GM12891 (cell line): ENCODE measurements at regions not wholly inside any gene's neighbourhood (a gene's known extent, or its start where the extent isn't known, plus 50 kb on each side); places are given as distances from the start of the nearest gene placed in this dataset.

ENCODE experiments used
- DNase-seq: peaks from one replicate; pipeline ENCODE4 v3.0.0; 2011; ENCODE audit warnings: low spot score; ENCODE audit not compliant: insufficient read length
- FAIRE-seq: peaks from 2 replicates; lab custom pipeline; 2011; peaks lifted over from hg19 to GRCh38; lab: Jason Lieb, UNC
- PAX5 ChIP-seq: IDR thresholded peaks from 2 replicates; pipeline ENCODE4 v1.6.1; 2011; ENCODE audit warnings: low read length, moderate library complexity, mild to moderate bottlenecking; ENCODE audit not compliant: insufficient read depth, severe bottlenecking
- POLR2A ChIP-seq: IDR thresholded peaks from 2 replicates; pipeline ENCODE4 v1.6.1; 2011; ENCODE audit warnings: low read depth, low read length, control low read depth
- POLR2AphosphoS5 ChIP-seq: IDR thresholded peaks from 2 replicates; pipeline ENCODE4 v1.6.1; 2011; ENCODE audit warnings: low read depth, low read length, control low read depth
- POU2F2 ChIP-seq: IDR thresholded peaks from 2 replicates; pipeline ENCODE4 v1.6.1; 2011; ENCODE audit warnings: low read depth, mild to moderate bottlenecking, control low read depth, low read length, moderate library complexity
- SPI1 ChIP-seq: IDR thresholded peaks from 2 replicates; pipeline ENCODE4 v1.6.1; 2011; ENCODE audit warnings: low read depth, low read length, control low read depth
- TAF1 ChIP-seq: IDR thresholded peaks from 2 replicates; pipeline ENCODE4 v1.6.1; 2011; ENCODE audit warnings: low read depth, low read length, control low read depth

- FAIRE-seq (no peak), DNase-seq (no peak)
- TF ChIP-seq PAX5: no peak
- no peak for TF ChIP-seq TAF1
- TF ChIP-seq POU2F2: no peak
- no peak for TF ChIP-seq POLR2A
- TF ChIP-seq POLR2AphosphoS5: no peak
- TF ChIP-seq SPI1: no peak
Observed at GRCh38 chr6:54665278-54665677, 181.3 kb upstream of the FAM83B start.

DNA sequence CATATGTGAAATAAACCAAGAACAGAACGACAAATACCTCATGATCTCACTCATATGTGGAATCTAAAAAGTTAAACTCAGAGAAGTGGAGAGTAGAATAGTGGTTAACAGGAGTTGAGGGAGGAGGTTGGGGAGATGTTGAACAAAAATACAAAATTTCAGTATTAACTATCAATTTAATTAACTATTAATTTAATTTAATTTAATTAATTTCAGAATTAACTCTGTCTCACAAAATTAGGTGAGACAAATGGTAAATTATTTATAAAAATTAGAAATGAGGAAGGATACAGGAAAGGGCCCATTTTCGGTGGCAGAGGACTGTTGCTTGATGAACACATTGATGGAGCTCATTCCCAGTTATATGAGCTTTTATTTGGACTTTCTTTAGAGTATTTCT, 166.0 kb upstream of the FAM83B start:
- FAIRE-seq (no peak), DNase-seq (no peak)
- TF ChIP-seq PAX5: no peak
- no peak for TF ChIP-seq POU2F2
- TF ChIP-seq TAF1: no peak
- TF ChIP-seq POLR2AphosphoS5: no peak
- no peak for TF ChIP-seq POLR2A
- TF ChIP-seq SPI1: no peak

DNA sequence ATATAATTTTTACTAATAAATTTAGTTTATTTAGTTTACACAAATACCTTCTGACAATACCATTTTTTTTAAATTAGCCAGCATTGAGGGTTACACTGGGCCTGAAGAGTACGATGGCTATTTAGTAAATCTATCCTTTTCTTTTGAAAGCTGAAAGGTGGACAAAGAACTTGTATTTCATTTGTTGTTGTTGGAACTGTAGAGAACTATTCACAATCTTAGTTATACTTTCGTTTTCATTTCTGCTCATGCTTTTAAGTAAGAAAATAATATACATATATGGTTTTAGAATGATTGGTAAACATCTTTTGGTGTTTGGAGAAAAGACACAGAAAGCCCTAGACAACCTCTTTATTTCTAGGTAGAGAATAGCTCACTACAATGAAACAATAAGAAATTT, 165.3 kb upstream of the FAM83B start:
- FAIRE-seq: no peak
- DNase-seq: no peak
- TF ChIP-seq TAF1 (no peak), SPI1 (no peak), POLR2A (no peak), POU2F2 (no peak), POLR2AphosphoS5 (no peak), PAX5 (no peak)

- TF ChIP-seq POLR2A (no peak), POLR2AphosphoS5 (no peak)
- no peak for FAIRE-seq
- DNase-seq: no peak
Observed at GRCh38 chr6:54681987-54682386, 164.6 kb upstream of the FAM83B start.

GRCh38 chr6:54689620-54690019, 157.0 kb upstream of the FAM83B start:
- TF ChIP-seq POLR2A: no peak
- TF ChIP-seq POU2F2: no peak
- TF ChIP-seq SPI1: no peak
- TF ChIP-seq TAF1: no peak
- TF ChIP-seq POLR2AphosphoS5: no peak
- TF ChIP-seq PAX5: no peak
- FAIRE-seq: no peak
- no peak for DNase-seq

DNA sequence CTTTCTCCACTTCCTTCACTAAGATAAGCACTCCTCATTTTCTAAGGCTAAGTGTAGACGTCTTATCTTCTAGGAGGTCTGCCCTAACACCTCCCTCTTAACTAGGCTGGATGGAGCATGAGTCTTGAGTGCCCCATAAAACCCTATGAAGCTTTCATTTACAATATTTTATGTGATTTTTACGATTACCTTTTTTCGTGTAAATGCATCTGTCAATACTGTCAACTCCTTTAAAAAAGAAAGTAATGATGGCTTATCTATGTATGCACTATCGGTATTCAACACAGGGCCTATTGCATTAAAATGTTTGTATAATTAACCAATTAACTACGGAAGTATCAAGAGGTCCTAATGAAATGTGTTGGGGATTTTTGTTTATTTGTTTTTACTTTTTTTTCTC, 156.0 kb upstream of the FAM83B start:
- FAIRE-seq: no peak
- TF ChIP-seq POLR2AphosphoS5 (no peak), TAF1 (no peak), SPI1 (no peak), PAX5 (no peak), POU2F2 (no peak), POLR2A (no peak)
- DNase-seq: no peak

GRCh38 chr6:54694928-54695532, 151.5 kb upstream of the FAM83B start:
- no peak for FAIRE-seq
- no peak for TF ChIP-seq POU2F2
- no peak for DNase-seq

DNA sequence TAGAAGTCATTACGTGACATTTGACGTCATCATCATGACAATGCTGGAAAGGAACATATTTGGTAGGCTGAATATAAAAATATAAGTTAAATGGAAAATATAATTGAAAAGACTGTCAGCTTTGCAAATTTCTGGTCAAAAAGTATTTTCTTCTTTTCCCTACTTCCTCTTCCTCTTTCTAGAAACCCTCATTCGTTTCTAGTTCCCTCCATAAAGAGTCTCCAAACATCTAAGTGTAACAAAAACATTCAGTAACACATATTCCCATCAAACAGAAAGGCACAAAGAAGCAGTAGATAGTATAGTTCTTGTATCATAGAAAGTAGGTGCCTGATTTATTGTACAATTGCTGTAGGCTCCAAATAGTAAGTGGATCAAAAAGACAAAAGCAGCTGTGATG, 150.8 kb upstream of the FAM83B start:
- no peak for FAIRE-seq
- TF ChIP-seq SPI1: peak; percentile 28; the same call in 1 of the 2 replicates
- TF ChIP-seq POU2F2: no peak
- no peak for TF ChIP-seq TAF1
- TF ChIP-seq PAX5: no peak
- TF ChIP-seq POLR2A: no peak
- no peak for TF ChIP-seq POLR2AphosphoS5
- DNase-seq: no peak

DNA sequence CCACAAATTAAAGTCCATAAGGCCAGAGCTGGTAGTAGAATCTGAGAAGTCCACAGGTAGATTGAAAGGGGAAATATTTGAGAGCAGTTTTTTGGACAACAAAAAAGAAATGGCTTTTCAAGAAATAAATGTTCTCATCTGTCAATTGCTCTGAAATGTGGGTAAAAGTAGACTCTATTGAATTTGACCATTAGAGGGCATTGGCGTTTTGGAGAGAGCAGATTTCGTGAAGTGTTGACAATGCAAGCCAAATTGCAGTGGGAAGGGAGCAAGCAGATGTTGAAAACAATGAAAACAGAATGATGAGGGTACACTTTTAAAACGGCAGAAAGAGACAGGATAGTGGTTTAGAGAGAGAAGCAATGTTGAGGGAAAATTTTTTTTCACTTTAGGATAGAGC, 149.1 kb upstream of the FAM83B start:
- FAIRE-seq (no peak), DNase-seq (no peak)
- TF ChIP-seq POLR2AphosphoS5 (no peak), TAF1 (no peak), POU2F2 (no peak), POLR2A (no peak), PAX5 (no peak), SPI1 (no peak)

GRCh38 chr6:54698974-54699373, 147.6 kb upstream of the FAM83B start:
- no peak for TF ChIP-seq PAX5
- no peak for TF ChIP-seq SPI1
- TF ChIP-seq TAF1: no peak
- no peak for TF ChIP-seq POLR2A
- TF ChIP-seq POLR2AphosphoS5: no peak
- TF ChIP-seq POU2F2: no peak
- FAIRE-seq (no peak), DNase-seq (no peak)

- DNase-seq (no peak), FAIRE-seq (no peak)
- TF ChIP-seq TAF1 (no peak), SPI1 (no peak), POLR2A (no peak), PAX5 (no peak), POU2F2 (no peak), POLR2AphosphoS5 (no peak)
Observed at GRCh38 chr6:54700158-54700557, 146.4 kb upstream of the FAM83B start.

- DNase-seq (no peak), FAIRE-seq (no peak)
- TF ChIP-seq PAX5 (no peak), SPI1 (no peak), TAF1 (no peak), POLR2AphosphoS5 (no peak), POU2F2 (no peak), POLR2A (no peak)
Observed at GRCh38 chr6:54702772-54703171, 143.8 kb upstream of the FAM83B start.
